ENCODE measurements at regions not wholly inside any gene's neighbourhood (a gene's known extent, or its start where the extent isn't known, plus 50 kb on each side); places are given as distances from the start of the nearest gene placed in this dataset.
"Not testable (repeated sequence)": the region's sequence is repeated elsewhere in the genome, so short reads cannot be mapped to it uniquely, and the experiment has no call there.

- FAIRE-seq = no peak
- TF ChIP-seq POLR2A (IDR thresholded peaks at IDR 0.05; ENCODE audit: low read depth, low read length) = no peak
- no peak for DNase-seq (ENCODE audit: insufficient read length, low spot score)
These were observed 992.6 kb downstream of the PCDH9 start for GRCh38 chr13:66237411-66238062.

- TF ChIP-seq POLR2A (IDR thresholded peaks at IDR 0.05; ENCODE audit: low read depth, low read length) = no peak
- FAIRE-seq (no peak), DNase-seq (ENCODE audit: insufficient read length, low spot score) (no peak)
These were observed 996.0 kb downstream of the PCDH9 start for GRCh38 chr13:66234159-66234558.

- FAIRE-seq; DNase-seq (ENCODE audit: insufficient read length, low spot score): not testable (repeated sequence)
These were observed 998.2 kb downstream of the PCDH9 start for GRCh38 chr13:66231958-66232357.

GRCh38 chr13:66225072-66225471 lies 1005.1 kb downstream of the PCDH9 start:
- no peak for TF ChIP-seq POLR2A (IDR thresholded peaks at IDR 0.05; ENCODE audit: low read depth, low read length)
- no peak for DNase-seq (ENCODE audit: insufficient read length, low spot score)

GRCh38 chr13:66224663-66225062 lies 1005.5 kb downstream of the PCDH9 start:
- DNase-seq (ENCODE audit: insufficient read length, low spot score) (no peak), FAIRE-seq (no peak)
- no peak for TF ChIP-seq POLR2A (IDR thresholded peaks at IDR 0.05; ENCODE audit: low read depth, low read length)

More at GRCh38 chr13:66225072-66225471, 1005.1 kb downstream of the PCDH9 start:
- no peak for FAIRE-seq

- FAIRE-seq (no peak), DNase-seq (ENCODE audit: insufficient read length, low spot score) (no peak)
- no peak for TF ChIP-seq POLR2A (IDR thresholded peaks at IDR 0.05; ENCODE audit: low read depth, low read length)
These were observed 1007.2 kb downstream of the PCDH9 start for GRCh38 chr13:66222926-66223325.

GRCh38 chr13:66222127-66222526 lies 1008.0 kb downstream of the PCDH9 start:
- FAIRE-seq (no peak), DNase-seq (ENCODE audit: insufficient read length, low spot score) (no peak)
- no peak for TF ChIP-seq POLR2A (IDR thresholded peaks at IDR 0.05; ENCODE audit: low read depth, low read length)

GRCh38 chr13:66219506-66219905 lies 1010.6 kb downstream of the PCDH9 start:
- DNase-seq (ENCODE audit: insufficient read length, low spot score) (no peak), FAIRE-seq (no peak)
- TF ChIP-seq POLR2A (IDR thresholded peaks at IDR 0.05; ENCODE audit: low read depth, low read length) = no peak

- no peak for TF ChIP-seq POLR2A (IDR thresholded peaks at IDR 0.05; ENCODE audit: low read depth, low read length)
- no peak for FAIRE-seq
- no peak for DNase-seq (ENCODE audit: insufficient read length, low spot score)
These were observed 1011.6 kb downstream of the PCDH9 start for GRCh38 chr13:66218583-66218982.

- FAIRE-seq (no peak), DNase-seq (ENCODE audit: insufficient read length, low spot score) (no peak)
- no peak for TF ChIP-seq POLR2A (IDR thresholded peaks at IDR 0.05; ENCODE audit: low read depth, low read length)
These were observed 1013.4 kb downstream of the PCDH9 start for GRCh38 chr13:66216728-66217127.

GRCh38 chr13:66214467-66214866 lies 1015.7 kb downstream of the PCDH9 start:
- FAIRE-seq (no peak), DNase-seq (ENCODE audit: insufficient read length, low spot score) (no peak)
- no peak for TF ChIP-seq POLR2A (IDR thresholded peaks at IDR 0.05; ENCODE audit: low read depth, low read length)

- FAIRE-seq = no peak
- no peak for TF ChIP-seq POLR2A (IDR thresholded peaks at IDR 0.05; ENCODE audit: low read depth, low read length)
- no peak for DNase-seq (ENCODE audit: insufficient read length, low spot score)
These were observed 1017.6 kb downstream of the PCDH9 start for GRCh38 chr13:66212511-66212910.

GRCh38 chr13:66210677-66211076 lies 1019.5 kb downstream of the PCDH9 start:
- DNase-seq (ENCODE audit: insufficient read length, low spot score) = peak; percentile 11
- peak; percentile 81 for FAIRE-seq
- TF ChIP-seq POLR2A (IDR thresholded peaks at IDR 0.05; ENCODE audit: low read depth, low read length) = no peak

- no peak for FAIRE-seq
- no peak for TF ChIP-seq POLR2A (IDR thresholded peaks at IDR 0.05; ENCODE audit: low read depth, low read length)
- no peak for DNase-seq (ENCODE audit: insufficient read length, low spot score)
These were observed 1021.5 kb downstream of the PCDH9 start for GRCh38 chr13:66208589-66208988.

- FAIRE-seq (no peak), DNase-seq (ENCODE audit: insufficient read length, low spot score) (no peak)
- no peak for TF ChIP-seq POLR2A (IDR thresholded peaks at IDR 0.05; ENCODE audit: low read depth, low read length)
These were observed 1022.5 kb downstream of the PCDH9 start for GRCh38 chr13:66207610-66208009.

- no peak for TF ChIP-seq POLR2A (IDR thresholded peaks at IDR 0.05; ENCODE audit: low read depth, low read length)
- DNase-seq (ENCODE audit: insufficient read length, low spot score) (no peak), FAIRE-seq (no peak)
These were observed 1024.3 kb downstream of the PCDH9 start for GRCh38 chr13:66205807-66206206.

Data from H54 (cell line).